ENCODE measurements at regions not wholly inside any gene's neighbourhood (a gene's known extent, or its start where the extent isn't known, plus 50 kb on each side); places are given as distances from the start of the nearest gene placed in this dataset.

DNA sequence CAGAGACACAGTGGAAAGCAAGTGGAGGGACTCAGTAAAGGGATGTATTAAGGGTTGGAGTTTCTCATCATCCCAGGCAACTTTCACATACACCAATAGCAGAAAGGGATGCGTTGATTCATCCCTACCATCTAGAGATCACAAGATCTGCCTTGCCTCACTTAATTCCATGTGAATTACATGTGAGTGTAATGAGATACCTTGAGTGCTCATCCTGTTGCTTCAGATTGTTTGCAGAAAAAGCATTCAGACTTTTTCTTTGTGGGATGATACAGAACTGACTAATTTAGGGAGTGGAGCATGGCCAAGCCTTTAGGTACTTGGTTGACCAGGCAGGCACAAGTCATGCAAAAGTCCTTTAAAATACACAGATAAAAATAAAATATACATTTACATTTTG, 124.8 kb upstream of the SLIT2 start:
- TF ChIP-seq POLR2A (IDR thresholded peaks at IDR 0.05; ENCODE audit: low read length) (no peak), GATA1 (IDR thresholded peaks at IDR 0.05; ENCODE audit: low read depth, low read length) (no peak)

All from erythroblast (primary cell).